Upper lobe of left lung (tissue), 4 donors: ENCODE measurements at regions not wholly inside any gene's neighbourhood (a gene's known extent, or its start where the extent isn't known, plus 50 kb on each side); places are given as distances from the start of the nearest gene placed in this dataset.

Experiments
- EP300 ChIP-seq, 4 donors: sonication (generic); formaldehyde crosslinking; IDR thresholded peaks; one replicate each; pipeline ENCODE4 v1.5.1; 2017; ENCODE audit warnings: antibody characterized with exemption in 4 of 4, control low read depth in 2 of 4
- POLR2A ChIP-seq, 4 donors: fragments of 450-650 bp; IDR thresholded peaks; one replicate each; pipeline ENCODE4 v1.5.1; 2016 to 2017; ENCODE audit warnings: antibody characterized with exemption in 4 of 4, mild to moderate bottlenecking in 2 of 4
- POLR2AphosphoS5 ChIP-seq, 2 donors: sonication (generic); formaldehyde crosslinking; IDR thresholded peaks; one replicate each; pipeline ENCODE4 v1.5.1; 2017; ENCODE audit warnings: antibody characterized with exemption in 2 of 2
- TF ChIP-seq, protein P1 (sequence below), 6 experiments: fragments of 450-650 bp in 4 of 6; fragments of 200-600 bp in 2 of 6; sonication (generic) in 2 of 6; IDR thresholded peaks; one replicate each; pipeline ENCODE4 v1.5.1; 2016 to 2019; ENCODE audit warnings: antibody characterized with exemption in 6 of 6

DNA sequence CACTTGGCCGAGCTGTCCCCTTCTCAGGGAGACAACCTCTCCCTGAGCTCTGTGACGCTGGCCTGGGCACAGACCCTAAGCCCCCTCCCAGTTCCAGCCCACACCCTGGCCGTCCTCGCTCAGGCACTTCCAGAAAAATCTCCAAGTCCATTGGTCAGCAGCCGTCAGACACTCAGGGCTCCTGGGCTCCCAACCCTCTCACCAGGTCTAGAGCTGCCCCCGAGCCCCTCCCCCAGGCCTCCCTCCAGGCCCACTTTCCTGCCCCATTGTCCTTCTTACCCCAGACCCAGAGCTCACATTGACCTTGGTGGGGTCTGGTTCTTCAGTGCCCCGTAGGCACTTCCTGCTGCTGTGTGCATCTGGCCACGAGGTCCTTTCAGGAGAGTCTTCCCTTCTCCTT is 249.3 kb upstream of the RTL1 start:
- TF ChIP-seq, protein P1, sequence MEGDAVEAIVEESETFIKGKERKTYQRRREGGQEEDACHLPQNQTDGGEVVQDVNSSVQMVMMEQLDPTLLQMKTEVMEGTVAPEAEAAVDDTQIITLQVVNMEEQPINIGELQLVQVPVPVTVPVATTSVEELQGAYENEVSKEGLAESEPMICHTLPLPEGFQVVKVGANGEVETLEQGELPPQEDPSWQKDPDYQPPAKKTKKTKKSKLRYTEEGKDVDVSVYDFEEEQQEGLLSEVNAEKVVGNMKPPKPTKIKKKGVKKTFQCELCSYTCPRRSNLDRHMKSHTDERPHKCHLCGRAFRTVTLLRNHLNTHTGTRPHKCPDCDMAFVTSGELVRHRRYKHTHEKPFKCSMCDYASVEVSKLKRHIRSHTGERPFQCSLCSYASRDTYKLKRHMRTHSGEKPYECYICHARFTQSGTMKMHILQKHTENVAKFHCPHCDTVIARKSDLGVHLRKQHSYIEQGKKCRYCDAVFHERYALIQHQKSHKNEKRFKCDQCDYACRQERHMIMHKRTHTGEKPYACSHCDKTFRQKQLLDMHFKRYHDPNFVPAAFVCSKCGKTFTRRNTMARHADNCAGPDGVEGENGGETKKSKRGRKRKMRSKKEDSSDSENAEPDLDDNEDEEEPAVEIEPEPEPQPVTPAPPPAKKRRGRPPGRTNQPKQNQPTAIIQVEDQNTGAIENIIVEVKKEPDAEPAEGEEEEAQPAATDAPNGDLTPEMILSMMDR (IDR thresholded peaks at IDR 0.05), result no peak
- TF ChIP-seq POLR2AphosphoS5 (IDR thresholded peaks at IDR 0.05) (no peak), POLR2A (IDR thresholded peaks at IDR 0.05) (no peak), EP300 (IDR thresholded peaks at IDR 0.05) (no peak)
